ENCODE measurements at regions not wholly inside any gene's neighbourhood (a gene's known extent, or its start where the extent isn't known, plus 50 kb on each side); places are given as distances from the start of the nearest gene placed in this dataset.

DNA sequence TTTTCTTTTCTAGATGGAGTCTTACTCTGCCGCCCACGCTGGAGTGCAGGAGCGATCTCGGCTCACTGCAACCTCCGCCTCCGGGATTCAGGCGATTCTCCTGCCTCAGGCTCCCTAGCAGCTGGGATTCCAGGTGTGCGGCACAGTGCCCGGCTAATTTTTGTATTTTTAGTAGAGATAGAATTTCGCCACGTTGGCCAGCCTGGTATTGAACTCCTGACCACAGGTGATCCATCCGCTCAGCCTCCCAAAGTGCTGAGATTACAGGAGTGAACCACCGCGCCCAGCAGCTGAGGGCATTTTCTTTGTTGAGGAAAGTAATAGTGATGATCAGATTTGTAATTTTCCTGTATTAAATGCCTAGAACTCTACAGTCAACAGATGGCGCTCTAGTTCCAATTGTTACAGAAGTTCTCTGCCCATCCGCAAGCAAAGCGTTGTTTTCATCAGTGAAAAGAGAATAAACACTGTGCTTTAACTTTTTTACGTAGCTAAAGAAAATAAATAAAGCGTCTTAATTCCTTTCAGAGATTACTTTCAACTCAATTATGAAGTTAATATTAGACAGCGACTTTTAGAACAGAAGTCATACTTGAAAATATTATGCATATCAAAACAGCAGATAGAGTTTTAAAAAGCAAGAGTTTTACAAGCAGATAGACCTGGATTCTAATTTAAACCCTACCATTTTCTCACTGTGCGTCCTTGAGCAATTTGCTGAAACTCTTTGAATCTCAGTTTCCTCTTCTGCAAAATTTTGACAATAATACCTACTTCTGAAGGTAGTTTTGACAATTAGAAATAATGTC, 335.1 kb downstream of the DUSP6 start:
- Mint-ChIP-seq H3K4me3 (peak overlapping the region; percentile 48), H3K27ac (no peak overlapping the region), H3K4me1 (peaks cover 12% of the 10 kb centered on the region), H3K36me3 (ENCODE audit: low read depth) (peaks cover 2% of the 10 kb centered on the region), H3K9me3 (no peaks in the 10 kb centered on the region), H3K27me3 (peaks cover 14% of the 10 kb centered on the region)
- intact Hi-C loops (cut with micrococcal nuclease) = loop anchor here (1.0 to 10.0 kb wide), 3 partner anchors 512 to 1088 kb away; partner anchors contain the start of gene ATP2B1
- DNase-seq = peak; percentile 86

DNA sequence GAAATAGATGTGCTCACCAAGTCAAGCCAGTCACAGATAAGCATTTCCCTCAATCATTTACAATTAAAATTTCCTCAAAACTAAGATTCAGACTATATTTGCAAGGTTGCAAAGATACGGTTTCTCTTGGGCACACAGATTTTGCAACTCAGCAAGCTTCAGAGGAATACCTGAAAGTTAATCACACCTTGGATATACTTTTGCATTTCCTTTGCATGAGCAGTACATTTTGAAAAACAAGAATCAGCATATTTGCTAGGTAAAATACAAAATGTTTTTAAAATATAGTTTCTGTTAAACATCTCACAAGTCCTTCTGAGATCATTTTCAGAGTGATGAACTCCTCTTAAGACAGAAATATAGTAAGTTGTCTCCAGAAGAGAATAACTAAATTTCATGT, 336.9 kb downstream of the DUSP6 start:
- H3K4me1 Mint-ChIP-seq = peaks cover 9% of the 10 kb centered on the region
- H3K4me3 Mint-ChIP-seq = no peak overlapping the region
- H3K27ac Mint-ChIP-seq = no peak overlapping the region
- DNase-seq = no peak
- no peaks in the 10 kb centered on the region for H3K36me3 Mint-ChIP-seq (ENCODE audit: low read depth)
- intact Hi-C loops (cut with micrococcal nuclease) = loop anchor here (5.0 to 10.0 kb wide), 2 partner anchors 692 to 1089 kb away; partner anchors contain the start of gene ATP2B1
- peaks cover 15% of the 10 kb centered on the region for H3K27me3 Mint-ChIP-seq
- no peaks in the 10 kb centered on the region for H3K9me3 Mint-ChIP-seq

DNA sequence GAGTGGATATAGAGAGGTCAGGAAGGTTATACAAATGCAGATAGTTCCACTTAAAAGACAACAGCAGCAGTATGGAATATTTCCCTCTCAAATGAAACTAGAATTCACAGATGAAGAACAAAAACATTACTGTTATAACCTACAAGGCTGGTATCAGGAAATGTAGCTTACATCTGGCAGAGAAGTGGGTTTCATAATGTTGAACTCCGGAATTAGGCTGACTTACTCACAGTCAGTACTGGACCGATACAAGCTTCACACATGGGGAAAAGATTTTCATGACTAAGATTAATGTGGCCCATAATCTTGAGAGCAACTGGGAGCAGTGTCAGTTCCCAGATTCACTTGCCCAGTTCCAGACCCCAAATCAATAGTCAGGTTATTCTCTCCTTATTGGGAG, 353.9 kb downstream of the DUSP6 start:
- H3K36me3 Mint-ChIP-seq (ENCODE audit: low read depth) = no peaks in the 10 kb centered on the region
- intact Hi-C loops (cut with micrococcal nuclease) = no loop called here
- H3K9me3 Mint-ChIP-seq = no peaks in the 10 kb centered on the region
- peaks cover 26% of the 10 kb centered on the region for H3K27me3 Mint-ChIP-seq
- no peak for DNase-seq
- peaks cover 2% of the 10 kb centered on the region for H3K4me1 Mint-ChIP-seq
- H3K4me3 Mint-ChIP-seq = no peak overlapping the region
- H3K27ac Mint-ChIP-seq = no peak overlapping the region

DNA sequence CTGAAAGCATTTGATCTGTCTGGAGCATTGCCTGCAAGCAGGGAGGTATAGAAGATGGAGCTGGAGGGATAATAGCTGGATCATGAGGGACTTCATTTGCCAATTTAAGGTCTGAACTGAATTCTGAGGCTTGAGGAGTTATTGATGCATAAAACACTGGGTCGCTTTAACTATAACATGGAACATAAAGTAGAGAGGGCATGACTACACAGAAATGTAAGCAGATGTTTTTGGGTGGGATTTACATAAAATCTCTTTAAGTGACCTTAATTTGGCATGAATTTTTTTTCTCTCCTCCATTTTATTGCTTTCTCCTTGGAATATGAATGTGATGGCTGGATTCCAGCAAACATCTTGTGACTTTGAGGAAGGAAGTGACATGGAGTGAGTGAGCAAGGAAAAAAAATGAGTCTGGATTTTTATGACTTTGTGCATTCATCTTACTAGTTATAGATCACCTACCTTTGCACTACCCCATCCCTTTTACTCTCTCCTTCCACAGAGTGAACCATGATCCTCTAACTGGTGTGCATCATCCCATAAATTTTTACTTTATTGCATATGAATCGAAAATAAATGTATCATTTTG, 356.0 kb downstream of the DUSP6 start:
- Mint-ChIP-seq H3K9me3 (no peaks in the 10 kb centered on the region), H3K4me3 (no peak overlapping the region), H3K36me3 (ENCODE audit: low read depth) (no peaks in the 10 kb centered on the region), H3K4me1 (no peaks in the 10 kb centered on the region), H3K27ac (no peak overlapping the region), H3K27me3 (peaks cover 22% of the 10 kb centered on the region)
- no peak for DNase-seq
- intact Hi-C loops (cut with micrococcal nuclease) = no loop called here

DNA sequence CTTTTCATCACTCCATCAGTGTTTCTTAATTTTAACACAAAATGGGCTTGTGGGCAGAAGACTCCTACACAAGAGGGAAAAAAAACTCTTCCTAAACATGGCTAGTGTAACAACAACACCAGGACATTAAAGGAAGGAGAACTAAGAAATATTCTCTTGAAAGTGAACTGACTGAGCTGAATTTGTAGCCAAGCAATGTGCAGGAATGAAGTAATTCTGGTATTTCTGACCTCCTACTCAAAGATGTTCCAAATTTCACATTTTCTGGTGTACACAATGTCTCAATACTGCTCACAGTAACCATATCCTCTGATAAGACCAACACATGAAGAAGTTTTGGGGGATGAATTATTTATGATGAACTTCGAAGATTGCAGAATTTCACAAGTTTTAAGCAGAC, 357.3 kb downstream of the DUSP6 start:
- Mint-ChIP-seq H3K27me3 (peaks cover 21% of the 10 kb centered on the region), H3K36me3 (ENCODE audit: low read depth) (no peaks in the 10 kb centered on the region), H3K4me1 (no peaks in the 10 kb centered on the region), H3K9me3 (no peaks in the 10 kb centered on the region), H3K4me3 (no peak overlapping the region), H3K27ac (no peak overlapping the region)
- no peak for DNase-seq
- intact Hi-C loops (cut with micrococcal nuclease) = no loop called here

DNA sequence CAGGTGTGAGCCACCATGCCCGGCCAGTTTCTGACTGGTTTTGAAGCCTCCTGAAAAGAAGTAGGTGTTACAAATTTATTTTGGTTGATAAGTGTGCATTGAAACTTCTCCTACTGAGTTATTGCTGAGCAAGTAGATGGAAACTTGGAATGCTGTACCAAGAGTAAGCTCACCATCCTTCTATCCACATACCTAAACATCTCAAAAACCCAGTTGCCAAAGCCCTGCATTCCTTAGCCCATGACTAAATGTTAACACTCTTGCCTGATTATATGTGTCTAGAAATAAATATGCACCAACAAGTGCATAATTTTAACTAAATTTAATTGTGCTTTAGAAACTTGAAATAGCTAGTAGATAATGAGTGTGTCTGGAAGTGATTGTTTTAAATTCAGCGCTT, 357.8 kb downstream of the DUSP6 start:
- H3K4me3 Mint-ChIP-seq = no peak overlapping the region
- H3K27ac Mint-ChIP-seq = no peak overlapping the region
- H3K36me3 Mint-ChIP-seq (ENCODE audit: low read depth) = no peaks in the 10 kb centered on the region
- intact Hi-C loops (cut with micrococcal nuclease) = no loop called here
- H3K9me3 Mint-ChIP-seq = no peaks in the 10 kb centered on the region
- peaks cover 21% of the 10 kb centered on the region for H3K27me3 Mint-ChIP-seq
- DNase-seq = no peak
- H3K4me1 Mint-ChIP-seq = no peaks in the 10 kb centered on the region

DNA sequence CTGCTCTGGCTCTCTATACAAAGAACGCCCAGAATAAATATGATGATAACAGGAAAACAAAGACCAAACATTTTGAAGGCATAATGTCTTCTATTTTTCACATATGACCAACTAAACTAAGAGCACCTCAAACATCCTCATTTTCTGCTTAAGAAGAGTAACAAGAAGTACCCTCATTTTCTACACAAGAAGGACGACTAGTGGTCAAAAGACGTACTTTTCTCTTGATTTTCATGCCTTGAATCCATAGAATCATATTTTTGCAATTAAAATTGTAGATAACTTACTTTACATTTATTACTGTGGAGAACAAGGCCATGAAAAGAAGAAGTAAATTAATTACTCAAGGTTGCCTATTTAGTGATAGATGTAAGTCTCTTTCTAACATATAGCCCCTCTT, 358.6 kb downstream of the DUSP6 start:
- no peak overlapping the region for H3K27ac Mint-ChIP-seq
- no peaks in the 10 kb centered on the region for H3K36me3 Mint-ChIP-seq (ENCODE audit: low read depth)
- intact Hi-C loops (cut with micrococcal nuclease) = no loop called here
- no peak for DNase-seq
- H3K4me1 Mint-ChIP-seq = no peaks in the 10 kb centered on the region
- no peaks in the 10 kb centered on the region for H3K9me3 Mint-ChIP-seq
- H3K4me3 Mint-ChIP-seq = no peak overlapping the region
- peaks cover 22% of the 10 kb centered on the region for H3K27me3 Mint-ChIP-seq

DNA sequence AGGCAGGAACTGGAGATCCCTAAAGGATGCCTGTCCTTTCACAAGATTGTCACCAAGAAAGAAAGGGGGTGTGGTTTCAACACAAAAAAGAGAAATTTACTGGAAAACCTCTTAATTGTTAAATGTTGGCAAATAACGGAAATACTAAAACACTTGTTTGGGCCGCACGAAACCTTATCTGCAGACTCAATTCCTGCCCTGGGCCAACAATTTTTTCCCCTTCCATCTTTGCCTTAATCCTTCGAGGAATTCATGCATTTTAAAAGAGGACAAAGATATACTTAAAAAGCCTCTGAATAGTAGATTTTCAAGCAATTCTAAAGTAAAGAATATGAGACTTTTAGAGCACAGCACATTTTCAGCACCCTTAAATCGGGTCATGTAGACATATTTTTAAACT, 366.2 kb downstream of the DUSP6 start:
- Mint-ChIP-seq H3K4me1 (no peaks in the 10 kb centered on the region), H3K9me3 (no peaks in the 10 kb centered on the region), H3K27ac (no peak overlapping the region), H3K4me3 (no peak overlapping the region), H3K27me3 (peaks cover 26% of the 10 kb centered on the region), H3K36me3 (ENCODE audit: low read depth) (no peaks in the 10 kb centered on the region)
- no peak for DNase-seq
- intact Hi-C loops (cut with micrococcal nuclease) = no loop called here

DNA sequence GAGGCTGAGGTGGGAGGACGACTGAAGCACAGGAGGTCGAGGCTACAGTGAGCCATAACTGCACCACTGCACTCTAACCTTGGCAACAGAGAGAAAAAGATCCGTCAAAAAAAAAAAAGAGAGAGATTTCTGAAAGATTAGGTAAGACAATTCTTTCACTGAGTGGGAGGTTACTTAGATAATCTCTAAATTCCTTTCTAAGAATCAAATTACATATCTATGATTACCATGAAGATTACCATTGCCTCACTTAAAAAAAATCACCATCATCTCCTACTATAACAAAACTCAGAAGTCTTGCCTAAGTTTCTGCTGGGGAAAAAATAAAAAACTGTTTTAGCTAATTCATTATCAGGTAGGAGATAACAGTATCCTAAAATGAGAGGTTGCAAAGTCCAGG, 366.7 kb downstream of the DUSP6 start:
- H3K4me1 Mint-ChIP-seq = no peaks in the 10 kb centered on the region
- peaks cover 25% of the 10 kb centered on the region for H3K27me3 Mint-ChIP-seq
- DNase-seq = no peak
- intact Hi-C loops (cut with micrococcal nuclease) = no loop called here
- no peak overlapping the region for H3K27ac Mint-ChIP-seq
- H3K4me3 Mint-ChIP-seq = no peak overlapping the region
- no peaks in the 10 kb centered on the region for H3K36me3 Mint-ChIP-seq (ENCODE audit: low read depth)
- no peaks in the 10 kb centered on the region for H3K9me3 Mint-ChIP-seq

DNA sequence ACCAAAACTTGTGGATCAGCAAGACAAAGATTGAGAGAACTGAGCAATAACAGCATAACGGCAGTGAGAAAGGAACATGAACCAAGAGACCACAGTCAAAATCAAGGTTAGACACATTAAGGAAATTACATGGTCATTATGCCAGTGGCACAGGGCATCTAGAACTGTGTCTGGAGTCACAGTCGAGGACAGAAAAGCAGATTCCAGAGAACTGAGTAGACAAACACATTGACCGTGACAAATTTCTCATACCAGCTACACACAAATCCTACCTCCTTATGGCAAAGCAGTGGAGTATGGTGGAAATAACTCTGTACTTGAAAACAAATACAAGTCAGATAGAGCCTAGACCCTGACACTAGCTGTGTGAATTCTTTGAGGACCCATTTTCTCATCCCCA, 367.3 kb downstream of the DUSP6 start:
- Mint-ChIP-seq H3K4me1 (no peaks in the 10 kb centered on the region), H3K27me3 (peaks cover 27% of the 10 kb centered on the region), H3K4me3 (no peak overlapping the region), H3K36me3 (ENCODE audit: low read depth) (no peaks in the 10 kb centered on the region), H3K9me3 (no peaks in the 10 kb centered on the region), H3K27ac (no peak overlapping the region)
- no peak for DNase-seq
- intact Hi-C loops (cut with micrococcal nuclease) = no loop called here

DNA sequence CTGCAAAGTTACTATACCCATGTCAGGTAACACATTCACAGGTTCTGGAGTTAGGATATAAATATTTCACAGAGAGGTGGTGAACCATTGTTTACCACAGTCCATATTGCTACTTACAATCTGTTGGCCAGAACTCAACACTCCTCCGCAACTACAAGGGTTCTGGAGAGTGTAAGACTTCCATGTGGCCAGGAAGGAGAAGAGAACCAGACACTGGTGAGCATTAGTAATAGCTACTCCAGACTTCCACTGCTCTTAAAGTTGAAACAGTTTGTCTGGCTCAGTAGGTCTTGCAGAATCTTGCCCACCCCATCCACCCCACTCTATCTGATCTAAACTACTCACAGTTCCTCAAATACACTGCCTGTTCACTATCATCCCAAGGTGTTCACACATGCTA, 369.6 kb downstream of the DUSP6 start:
- Mint-ChIP-seq H3K4me1 (no peaks in the 10 kb centered on the region), H3K36me3 (ENCODE audit: low read depth) (no peaks in the 10 kb centered on the region), H3K4me3 (no peak overlapping the region), H3K9me3 (no peaks in the 10 kb centered on the region), H3K27ac (no peak overlapping the region), H3K27me3 (peaks cover 30% of the 10 kb centered on the region)
- DNase-seq = no peak
- intact Hi-C loops (cut with micrococcal nuclease) = no loop called here

DNA sequence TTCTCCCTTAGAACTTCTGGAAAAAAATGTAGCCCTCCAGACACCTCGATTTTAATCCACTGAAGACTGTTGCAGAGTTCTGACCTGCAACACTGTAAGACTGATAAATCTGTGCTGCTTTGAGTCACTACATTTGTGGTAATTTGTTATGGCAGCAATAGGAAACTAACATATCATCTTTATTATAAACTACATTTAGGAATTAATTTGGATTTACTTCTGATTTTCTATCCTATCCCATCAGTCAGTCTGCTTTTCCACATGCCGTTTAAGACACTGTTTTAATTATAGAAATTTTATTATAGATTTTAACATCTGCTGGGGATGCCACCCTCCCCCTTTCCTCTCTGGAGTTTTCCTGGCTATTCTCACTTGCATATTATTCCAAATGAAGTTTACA, 375.2 kb downstream of the DUSP6 start:
- Mint-ChIP-seq H3K4me3 (no peak overlapping the region), H3K27me3 (peaks cover 18% of the 10 kb centered on the region), H3K9me3 (no peaks in the 10 kb centered on the region), H3K36me3 (ENCODE audit: low read depth) (no peaks in the 10 kb centered on the region), H3K4me1 (no peaks in the 10 kb centered on the region), H3K27ac (no peak overlapping the region)
- DNase-seq = no peak
- intact Hi-C loops (cut with micrococcal nuclease) = no loop called here

DNA sequence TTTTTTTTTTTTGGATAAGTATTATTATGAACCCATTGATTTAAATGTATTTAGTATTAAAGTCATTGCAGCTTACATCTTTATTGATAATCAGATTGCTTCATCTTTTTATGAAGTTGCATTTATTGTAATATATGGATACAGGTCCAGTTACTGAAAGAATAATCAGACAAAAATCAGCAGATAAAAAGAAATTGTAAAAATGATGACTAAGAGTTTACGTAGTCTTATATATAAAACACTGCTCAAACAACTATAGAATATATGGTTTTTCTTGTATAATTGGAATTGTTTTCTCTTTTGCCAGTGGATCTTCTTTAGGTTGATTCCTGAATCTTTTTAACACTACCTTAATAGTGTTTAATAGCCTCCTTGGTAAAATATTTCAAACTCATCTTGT, 378.3 kb downstream of the DUSP6 start:
- Mint-ChIP-seq H3K9me3 (no peaks in the 10 kb centered on the region), H3K4me1 (no peaks in the 10 kb centered on the region), H3K27ac (no peak overlapping the region), H3K36me3 (ENCODE audit: low read depth) (no peaks in the 10 kb centered on the region), H3K4me3 (no peak overlapping the region), H3K27me3 (peaks cover 6% of the 10 kb centered on the region)
- DNase-seq = no peak
- intact Hi-C loops (cut with micrococcal nuclease) = no loop called here

DNA sequence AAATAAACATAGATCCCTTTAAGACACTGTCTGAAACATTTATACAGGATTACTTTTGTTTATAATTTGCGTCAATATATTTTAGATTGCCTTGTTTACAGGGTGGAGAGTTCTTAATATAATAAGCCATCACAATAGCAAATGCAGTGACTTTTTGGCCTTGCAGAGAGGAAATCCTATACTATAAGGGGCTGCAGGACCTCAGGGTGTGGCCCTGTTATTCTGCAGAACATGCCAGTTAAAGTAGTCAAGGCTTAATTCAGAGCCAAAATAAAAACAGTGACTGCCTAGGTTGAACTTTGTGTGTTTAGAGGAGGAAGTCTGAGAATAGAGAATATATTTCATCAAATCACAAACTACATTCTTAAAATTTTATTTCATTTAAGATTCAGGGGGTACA, 381.6 kb downstream of the DUSP6 start:
- DNase-seq = no peak
- H3K4me3 Mint-ChIP-seq = no peak overlapping the region

DNA sequence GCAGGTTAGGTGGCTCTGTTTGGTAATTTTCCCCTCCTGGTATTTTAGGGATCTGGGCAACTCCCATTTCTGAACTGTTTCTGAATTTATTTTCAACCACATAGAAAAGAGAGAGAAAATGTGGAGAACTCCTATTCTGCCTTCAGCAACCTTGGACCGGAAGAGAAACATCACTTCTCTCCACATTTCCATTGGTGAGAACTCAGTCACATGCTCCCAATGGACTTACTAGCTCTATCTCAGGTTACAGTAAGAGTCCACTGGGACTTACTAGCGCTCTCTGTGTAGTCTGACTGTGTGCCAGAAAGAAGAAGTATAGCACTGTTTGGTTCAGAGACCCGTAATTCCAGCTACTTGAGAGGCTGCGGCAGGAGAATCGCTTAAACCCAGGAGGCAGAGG, 383.2 kb downstream of the DUSP6 start:
- Mint-ChIP-seq H3K9me3 (no peaks in the 10 kb centered on the region), H3K4me1 (no peaks in the 10 kb centered on the region), H3K27ac (no peak overlapping the region), H3K36me3 (ENCODE audit: low read depth) (no peaks in the 10 kb centered on the region), H3K4me3 (no peak overlapping the region), H3K27me3 (peaks cover 14% of the 10 kb centered on the region)
- intact Hi-C loops (cut with micrococcal nuclease) = no loop called here
- no peak for DNase-seq

More for the DNA sequence above, 381.6 kb downstream of the DUSP6 start:
- peaks cover 14% of the 10 kb centered on the region for H3K27me3 Mint-ChIP-seq
- no peaks in the 10 kb centered on the region for H3K36me3 Mint-ChIP-seq (ENCODE audit: low read depth)
- H3K27ac Mint-ChIP-seq = no peak overlapping the region
- intact Hi-C loops (cut with micrococcal nuclease) = no loop called here
- no peaks in the 10 kb centered on the region for H3K4me1 Mint-ChIP-seq
- H3K9me3 Mint-ChIP-seq = no peaks in the 10 kb centered on the region
